MG63 (cell line): ENCODE measurements at regions not wholly inside any gene's neighbourhood (a gene's known extent, or its start where the extent isn't known, plus 50 kb on each side); places are given as distances from the start of the nearest gene placed in this dataset.
"Not testable (repeated sequence)": the region's sequence is repeated elsewhere in the genome, so short reads cannot be mapped to it uniquely, and the experiment has no call there.

ENCODE experiments used
- DNase-seq: peaks from one replicate; pipeline ENCODE4 v3.0.0-alpha.2; 2020
- H3K27me3 ChIP-seq: fragments of 250-450 bp; sonication (Bioruptor Pico); 2 replicates; pipeline ENCODE4 v1.5.1; 2020; ENCODE audit warnings: mild to moderate bottlenecking, moderate library complexity
- H3K36me3 ChIP-seq: fragments of 250-450 bp; sonication (Bioruptor Pico); 2 replicates; pipeline ENCODE4 v1.5.1; 2020; ENCODE audit warnings: mild to moderate bottlenecking, moderate library complexity
- H3K4me3 ChIP-seq: fragments of 250-450 bp; sonication (Bioruptor Pico); 2 replicates; pipeline ENCODE4 v1.5.1; 2020; ENCODE audit warnings: mild to moderate bottlenecking, moderate library complexity
- H3K9me3 ChIP-seq: fragments of 250-450 bp; sonication (Bioruptor Pico); 2 replicates; pipeline ENCODE4 v1.5.1; 2020; ENCODE audit warnings: mild to moderate bottlenecking, moderate library complexity

GRCh38 chr13:38283346-38283745 lies 66.3 kb upstream of the UFM1 start:
- DNase-seq: no peak
- H3K36me3 ChIP-seq: no peaks in the 10 kb centered on the region
- no peaks in the 10 kb centered on the region for H3K27me3 ChIP-seq
- H3K4me3 ChIP-seq: no peak overlapping the region
- no peaks in the 10 kb centered on the region for H3K9me3 ChIP-seq

GRCh38 chr13:38265132-38265497 lies 84.5 kb upstream of the UFM1 start:
- H3K27me3 ChIP-seq: no peaks in the 10 kb centered on the region
- DNase-seq: no peak
- no peak overlapping the region for H3K4me3 ChIP-seq
- H3K9me3 ChIP-seq: 0 out of 2 replicates have a peak, but pooled peaks cover 2% of the 10 kb centered on the region
- no peaks in the 10 kb centered on the region for H3K36me3 ChIP-seq

- no peak overlapping the region for H3K4me3 ChIP-seq
- no peaks in the 10 kb centered on the region for H3K36me3 ChIP-seq
- no peaks in the 10 kb centered on the region for H3K27me3 ChIP-seq
- no peak for DNase-seq
- 0 out of 2 replicates have a peak, but pooled peaks cover 2% of the 10 kb centered on the region for H3K9me3 ChIP-seq
These were observed 85.1 kb upstream of the UFM1 start for GRCh38 chr13:38264363-38265131.

- no peak overlapping the region for H3K4me3 ChIP-seq
- no peaks in the 10 kb centered on the region for H3K36me3 ChIP-seq
- no peaks in the 10 kb centered on the region for H3K27me3 ChIP-seq
- no peaks in the 10 kb centered on the region for H3K9me3 ChIP-seq
- no peak for DNase-seq
These were observed 87.4 kb upstream of the UFM1 start for GRCh38 chr13:38262211-38262610.

- Histone ChIP-seq H3K36me3 (no peaks in the 10 kb centered on the region), H3K4me3 (no peak overlapping the region), H3K27me3 (no peaks in the 10 kb centered on the region), H3K9me3 (no peaks in the 10 kb centered on the region)
- DNase-seq: no peak
These were observed 94.1 kb upstream of the UFM1 start for GRCh38 chr13:38255600-38255999.

- Histone ChIP-seq H3K9me3 (peaks cover 3% of the 10 kb centered on the region; the same call in 1 of the 2 replicates), H3K27me3 (no peaks in the 10 kb centered on the region), H3K36me3 (no peaks in the 10 kb centered on the region), H3K4me3 (no peak overlapping the region)
- no peak for DNase-seq
These were observed 109.8 kb upstream of the UFM1 start for GRCh38 chr13:38239874-38240273.

GRCh38 chr13:38228322-38228721 lies 121.3 kb upstream of the UFM1 start:
- H3K36me3 ChIP-seq: no peaks in the 10 kb centered on the region
- no peak for DNase-seq
- no peaks in the 10 kb centered on the region for H3K27me3 ChIP-seq
- no peak overlapping the region for H3K4me3 ChIP-seq
- no peaks in the 10 kb centered on the region; the same call in none of the 2 replicates for H3K9me3 ChIP-seq

- DNase-seq: no peak
- Histone ChIP-seq H3K4me3 (no peak overlapping the region), H3K36me3 (no peaks in the 10 kb centered on the region), H3K27me3 (no peaks in the 10 kb centered on the region), H3K9me3 (no peaks in the 10 kb centered on the region)
These were observed 123.2 kb upstream of the UFM1 start for GRCh38 chr13:38226496-38226895.

- Histone ChIP-seq H3K4me3 (no peak overlapping the region), H3K9me3 (no peaks in the 10 kb centered on the region), H3K27me3 (no peaks in the 10 kb centered on the region), H3K36me3 (no peaks in the 10 kb centered on the region)
- DNase-seq: peak; percentile 9
These were observed 126.6 kb upstream of the UFM1 start for GRCh38 chr13:38223089-38223488.

- not testable (repeated sequence) for H3K36me3 ChIP-seq, H3K4me3 ChIP-seq, H3K9me3 ChIP-seq, H3K27me3 ChIP-seq, DNase-seq
These were observed 128.5 kb upstream of the UFM1 start for GRCh38 chr13:38221120-38221519.

GRCh38 chr13:38216181-38216580 lies 133.5 kb upstream of the UFM1 start:
- H3K36me3 ChIP-seq: no peaks in the 10 kb centered on the region
- no peaks in the 10 kb centered on the region; the same call in 1 of the 2 replicates for H3K9me3 ChIP-seq
- H3K27me3 ChIP-seq: no peaks in the 10 kb centered on the region
- no peak for DNase-seq
- H3K4me3 ChIP-seq: no peak overlapping the region

GRCh38 chr13:38213314-38213713 lies 136.3 kb upstream of the UFM1 start:
- H3K36me3 ChIP-seq: no peaks in the 10 kb centered on the region
- H3K27me3 ChIP-seq: no peaks in the 10 kb centered on the region
- DNase-seq: peak; percentile 22
- no peaks in the 10 kb centered on the region; the same call in 1 of the 2 replicates for H3K9me3 ChIP-seq
- H3K4me3 ChIP-seq: no peak overlapping the region

GRCh38 chr13:38210928-38211596 lies 138.6 kb upstream of the UFM1 start:
- no peaks in the 10 kb centered on the region for H3K36me3 ChIP-seq
- no peak overlapping the region for H3K4me3 ChIP-seq
- no peaks in the 10 kb centered on the region for H3K27me3 ChIP-seq
- DNase-seq: no peak
- no peaks in the 10 kb centered on the region; the same call in 1 of the 2 replicates for H3K9me3 ChIP-seq

- H3K9me3 ChIP-seq: no peaks in the 10 kb centered on the region
- DNase-seq: no peak
- no peaks in the 10 kb centered on the region for H3K27me3 ChIP-seq
- H3K36me3 ChIP-seq: no peaks in the 10 kb centered on the region
- H3K4me3 ChIP-seq: no peak overlapping the region
These were observed 145.1 kb upstream of the UFM1 start for GRCh38 chr13:38204556-38204955.

GRCh38 chr13:38202740-38203139 lies 146.9 kb upstream of the UFM1 start:
- DNase-seq: peak; percentile 54
- Histone ChIP-seq H3K36me3 (no peaks in the 10 kb centered on the region), H3K9me3 (no peaks in the 10 kb centered on the region), H3K4me3 (no peak overlapping the region), H3K27me3 (no peaks in the 10 kb centered on the region)

GRCh38 chr13:38191016-38191415 lies 158.6 kb upstream of the UFM1 start:
- Histone ChIP-seq H3K27me3 (no peaks in the 10 kb centered on the region), H3K4me3 (no peak overlapping the region), H3K36me3 (no peaks in the 10 kb centered on the region), H3K9me3 (no peaks in the 10 kb centered on the region)
- no peak for DNase-seq

- DNase-seq: no peak
These were observed 169.0 kb upstream of the UFM1 start for GRCh38 chr13:38180670-38181069.

GRCh38 chr13:38180126-38180525 lies 169.5 kb upstream of the UFM1 start:
- no peaks in the 10 kb centered on the region for H3K9me3 ChIP-seq
- no peak for DNase-seq
- H3K4me3 ChIP-seq: no peak overlapping the region
- H3K36me3 ChIP-seq: no peaks in the 10 kb centered on the region
- no peaks in the 10 kb centered on the region for H3K27me3 ChIP-seq

More at GRCh38 chr13:38180670-38181069, 169.0 kb upstream of the UFM1 start:
- H3K27me3 ChIP-seq: no peaks in the 10 kb centered on the region
- H3K36me3 ChIP-seq: no peaks in the 10 kb centered on the region
- H3K4me3 ChIP-seq: no peak overlapping the region
- H3K9me3 ChIP-seq: no peaks in the 10 kb centered on the region
